ENCODE measurements at regions not wholly inside any gene's neighbourhood (a gene's known extent, or its start where the extent isn't known, plus 50 kb on each side); places are given as distances from the start of the nearest gene placed in this dataset.

DNA sequence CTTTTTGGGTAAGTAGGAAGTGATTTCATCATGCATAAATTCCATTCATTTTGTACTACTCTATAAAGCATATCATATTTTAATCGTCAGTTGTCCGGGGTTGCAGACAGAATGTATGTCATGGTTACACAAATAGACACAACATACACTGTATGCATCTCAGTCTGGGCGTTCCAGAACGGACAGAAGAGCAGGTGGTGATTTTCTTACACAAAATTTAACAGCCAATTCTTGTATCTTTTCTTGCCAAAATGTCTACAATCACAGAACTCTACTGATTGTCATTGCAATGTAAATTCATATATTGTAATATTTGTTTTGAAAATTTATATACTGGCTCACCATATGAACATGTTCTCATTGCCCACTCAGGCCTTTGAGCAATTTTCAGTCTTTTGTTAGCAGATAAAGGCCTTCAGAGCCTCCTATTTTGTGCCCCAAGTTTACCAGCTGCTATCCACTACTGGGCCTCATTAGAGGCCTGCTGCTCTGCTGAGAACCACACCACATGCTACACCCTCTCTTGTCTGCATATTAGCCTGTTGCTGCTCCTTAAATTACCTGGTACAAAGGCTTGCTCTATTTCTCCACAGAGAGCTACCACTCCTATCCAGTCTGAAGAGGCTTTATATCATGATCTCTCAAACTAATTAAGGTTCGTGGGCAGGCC, 61.5 kb downstream of the PRDM13 start:
- TF ChIP-seq ZNF629 (tag by site-specific recombination; IDR thresholded peaks at IDR 0.05): no peak
- TF ChIP-seq HOXA7 (CRISPR knock-in tag; IDR thresholded peaks at IDR 0.05; ENCODE audit: borderline replicate concordance): no peak
- no peak for TF ChIP-seq KLF10 (tag by site-specific recombination; IDR thresholded peaks at IDR 0.05)

All from HEK293 (cell line).